ENCODE measurements at regions not wholly inside any gene's neighbourhood (a gene's known extent, or its start where the extent isn't known, plus 50 kb on each side); places are given as distances from the start of the nearest gene placed in this dataset.

DNA sequence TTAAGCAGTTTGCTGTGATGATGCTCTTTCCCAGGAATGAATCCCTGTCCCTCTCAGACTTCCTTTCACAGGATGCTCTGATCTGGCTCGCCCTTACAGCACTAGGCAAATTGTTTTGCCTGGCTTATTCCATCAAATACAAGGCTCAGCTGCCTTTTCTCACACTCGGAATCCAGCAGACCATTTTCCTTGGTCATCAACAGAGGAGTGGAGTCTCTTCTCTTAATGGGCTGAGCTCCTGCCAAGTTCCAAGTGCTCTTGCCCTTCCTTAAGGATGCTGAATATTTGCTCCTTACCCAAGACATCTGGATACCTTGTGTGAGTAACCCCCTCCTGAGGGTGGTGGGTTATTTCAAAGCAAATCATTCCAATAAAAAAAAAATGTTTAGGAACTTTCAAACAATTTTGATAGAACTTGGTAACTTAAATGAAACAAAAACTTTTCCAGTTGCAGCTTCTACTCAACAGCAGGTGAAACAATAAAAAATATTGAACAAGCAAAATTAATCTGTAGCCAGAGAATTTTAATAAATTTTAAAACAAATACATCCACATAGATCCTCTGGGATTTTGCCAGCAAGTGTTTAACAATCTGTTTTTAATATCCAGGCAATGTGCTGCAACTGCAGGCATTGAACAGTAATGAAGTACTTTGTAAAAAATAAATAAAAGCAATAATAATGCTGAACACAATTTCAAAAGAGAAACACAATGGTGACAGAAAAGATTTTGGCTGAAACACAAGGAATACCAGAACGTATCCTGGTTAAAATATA lies 264.0 kb upstream of the FAR2 start:
- TF ChIP-seq POLR2A (IDR thresholded peaks at IDR 0.05): no peak
- TF ChIP-seq CTCF (IDR thresholded peaks at IDR 0.05): no peak
- H3K36me3 ChIP-seq: no peaks in the 10 kb centered on the region
- H3K9me3 ChIP-seq: no peaks in the 10 kb centered on the region
- DNase-seq: no peak
- H3K4me1 ChIP-seq: no peaks in the 10 kb centered on the region
- no peak overlapping the region for H3K27ac ChIP-seq
- no peak overlapping the region for H3K4me3 ChIP-seq
- no peaks in the 10 kb centered on the region for H3K27me3 ChIP-seq
- intact Hi-C loops (cut with DNase I): no loop called here
- 60 to 64% methylated on average over 3 of the region's 3 CpGs for WGBS, 2 donors

GRCh38 chr12:28885928-28886327 lies 263.1 kb upstream of the FAR2 start:
- no peak overlapping the region for H3K4me3 ChIP-seq
- intact Hi-C loops (cut with DNase I): no loop called here
- H3K9me3 ChIP-seq: no peaks in the 10 kb centered on the region
- no peak for TF ChIP-seq CTCF (IDR thresholded peaks at IDR 0.05)
- TF ChIP-seq POLR2A (IDR thresholded peaks at IDR 0.05): no peak
- no peak for DNase-seq
- H3K4me1 ChIP-seq: no peaks in the 10 kb centered on the region
- no peak overlapping the region for H3K27ac ChIP-seq
- no peaks in the 10 kb centered on the region for H3K27me3 ChIP-seq
- no peaks in the 10 kb centered on the region for H3K36me3 ChIP-seq
- WGBS, 2 donors: 88 to 92% methylated on average over 2 of the region's 2 CpGs

DNA sequence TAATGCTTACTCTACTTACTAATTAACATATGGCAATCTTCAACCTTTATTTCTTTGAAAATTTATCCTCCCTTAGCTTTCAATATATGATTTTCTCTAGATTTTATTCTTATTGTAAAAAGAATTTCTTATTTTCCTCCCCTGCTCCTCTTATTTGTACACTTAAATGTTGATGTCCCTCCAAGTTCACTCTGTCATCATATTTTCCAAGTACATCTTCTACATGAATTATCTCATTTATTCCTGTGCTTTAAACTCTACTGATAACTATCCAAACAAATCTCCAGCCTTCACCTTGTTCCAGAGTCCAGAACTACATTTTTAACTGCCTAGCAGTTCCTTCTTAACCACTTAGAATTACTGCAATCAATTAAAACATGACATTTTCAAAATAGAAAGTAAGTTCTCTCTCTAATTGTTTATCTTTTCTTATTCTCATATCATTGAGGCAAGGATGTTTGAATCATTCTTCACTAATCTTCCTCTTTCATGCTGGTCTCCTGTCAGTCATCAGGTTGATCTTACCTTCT lies 261.6 kb upstream of the FAR2 start:
- H3K4me1 ChIP-seq: no peaks in the 10 kb centered on the region
- H3K27ac ChIP-seq: no peak overlapping the region
- H3K36me3 ChIP-seq: no peaks in the 10 kb centered on the region
- H3K9me3 ChIP-seq: no peaks in the 10 kb centered on the region
- TF ChIP-seq CTCF (IDR thresholded peaks at IDR 0.05): no peak
- TF ChIP-seq POLR2A (IDR thresholded peaks at IDR 0.05): no peak
- no peak for DNase-seq
- intact Hi-C loops (cut with DNase I): no loop called here
- H3K27me3 ChIP-seq: no peaks in the 10 kb centered on the region
- H3K4me3 ChIP-seq: no peak overlapping the region

DNA sequence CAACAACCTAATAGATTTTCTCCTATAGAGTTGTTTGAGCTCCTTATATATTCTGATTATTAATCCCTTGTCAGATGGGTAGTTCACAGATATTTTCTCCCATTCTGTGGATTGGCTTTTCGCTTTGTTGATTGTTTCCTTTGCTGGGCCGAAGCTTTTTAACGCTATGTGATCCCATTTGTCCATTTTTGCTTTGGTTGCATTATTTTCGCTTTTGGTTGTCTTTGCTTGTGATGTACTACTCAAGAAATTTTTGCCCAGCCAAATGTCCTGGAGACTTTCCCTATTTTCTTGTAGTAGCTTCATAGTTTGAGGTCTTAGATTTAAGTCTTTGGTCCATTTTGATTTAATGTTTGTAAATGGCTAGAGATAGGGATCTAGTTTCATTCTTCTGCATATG lies 258.4 kb upstream of the FAR2 start:
- Histone ChIP-seq H3K4me3 (no peak overlapping the region), H3K36me3 (no peaks in the 10 kb centered on the region), H3K27ac (no peak overlapping the region), H3K9me3 (no peaks in the 10 kb centered on the region), H3K27me3 (no peaks in the 10 kb centered on the region), H3K4me1 (no peaks in the 10 kb centered on the region)
- DNase-seq: no peak
- WGBS, 2 donors: 94 to 96% methylated on average over 4 of the region's 4 CpGs
- no peak for TF ChIP-seq CTCF (IDR thresholded peaks at IDR 0.05)
- no peak for TF ChIP-seq POLR2A (IDR thresholded peaks at IDR 0.05)
- intact Hi-C loops (cut with DNase I): no loop called here

DNA sequence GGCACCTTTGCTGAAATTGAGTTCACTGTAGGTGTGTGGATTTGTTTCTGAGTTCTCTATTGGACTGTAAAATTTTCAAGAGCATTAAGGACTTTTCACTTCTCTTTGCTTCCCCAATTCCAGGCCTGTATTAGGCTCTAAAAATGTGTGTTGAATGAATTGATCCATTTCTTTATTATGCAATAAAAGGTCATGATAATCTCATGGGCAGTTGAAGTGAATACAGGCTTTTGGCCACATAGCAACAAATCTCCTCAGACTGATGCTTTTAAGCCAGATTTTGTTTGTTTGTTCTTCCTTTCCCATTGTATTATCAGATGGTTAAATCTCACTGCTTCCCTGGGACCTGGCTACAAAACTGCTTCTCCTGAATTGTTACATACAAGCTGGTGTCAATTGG lies 258.0 kb upstream of the FAR2 start:
- H3K27me3 ChIP-seq: no peaks in the 10 kb centered on the region
- no peaks in the 10 kb centered on the region for H3K4me1 ChIP-seq
- H3K27ac ChIP-seq: no peak overlapping the region
- H3K4me3 ChIP-seq: no peak overlapping the region
- no peaks in the 10 kb centered on the region for H3K9me3 ChIP-seq
- no peak for TF ChIP-seq CTCF (IDR thresholded peaks at IDR 0.05)
- no peak for TF ChIP-seq POLR2A (IDR thresholded peaks at IDR 0.05)
- intact Hi-C loops (cut with DNase I): no loop called here
- DNase-seq: no peak
- no peaks in the 10 kb centered on the region for H3K36me3 ChIP-seq

Data from esophagus squamous epithelium (tissue), 5 donors.